Activated CD8-positive, alpha-beta memory T cell treated with anti-CD3 and anti-CD28 coated beads for 36 hours (primary cell): ENCODE measurements at regions not wholly inside any gene's neighbourhood (a gene's known extent, or its start where the extent isn't known, plus 50 kb on each side); places are given as distances from the start of the nearest gene placed in this dataset.

Experiments used
- CTCF ChIA-PET: fragments of 350-600 bp; sonication (Branson Sonifier 250); formaldehyde crosslinking; loops from one replicate; lab custom pipeline; 2021; ENCODE audit warnings: antibody characterized with exemption; lab: Charles Lee
- POLR2A ChIA-PET: fragments of 350-600 bp; sonication (Branson Sonifier 250); formaldehyde crosslinking; loops from one replicate; lab custom pipeline; 2021; ENCODE audit warnings: antibody characterized with exemption; lab: Charles Lee

DNA sequence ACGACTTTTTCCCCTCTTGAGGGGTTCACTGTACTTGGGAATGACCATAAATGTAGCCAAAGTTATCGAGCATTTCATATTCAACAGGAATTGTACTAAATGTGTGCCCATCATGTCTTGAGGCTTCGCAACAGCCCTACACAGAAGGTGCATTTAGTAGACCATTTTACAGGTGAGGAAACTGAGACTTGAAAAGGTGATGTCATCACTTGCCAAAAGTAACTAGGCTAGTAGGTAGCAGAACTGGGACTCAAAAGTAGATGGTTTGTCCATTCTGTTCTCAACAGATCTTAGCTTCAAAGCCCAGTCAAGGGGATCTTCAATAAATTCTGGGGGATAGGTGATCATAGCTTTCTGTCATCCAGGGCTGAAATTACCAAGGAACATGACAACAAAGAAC, 782.2 kb downstream of the MED13L start:
- ChIA-PET POLR2A (no interaction called here), CTCF (no interaction called here)

DNA sequence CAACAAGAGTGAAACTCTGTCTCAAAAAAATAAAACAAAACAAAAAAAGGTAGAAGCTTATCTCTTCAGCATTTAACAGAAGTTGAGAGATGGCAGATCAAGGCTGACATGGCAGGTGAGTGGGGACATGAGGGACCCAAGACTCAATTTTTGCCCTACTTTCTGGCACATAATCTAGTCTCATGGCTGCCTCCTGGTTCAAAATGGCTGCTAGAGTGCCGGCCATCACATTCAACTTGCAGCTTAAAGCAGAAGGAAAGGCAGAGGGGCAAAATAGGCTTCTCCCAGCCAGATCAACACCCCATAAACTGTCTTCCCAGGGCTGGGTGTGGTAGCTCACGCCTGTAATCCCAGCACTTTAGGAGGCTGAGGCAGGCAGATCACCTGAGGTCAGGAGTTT, 784.9 kb downstream of the MED13L start:
- CTCF ChIA-PET = no interaction called here
- POLR2A ChIA-PET = no interaction called here

DNA sequence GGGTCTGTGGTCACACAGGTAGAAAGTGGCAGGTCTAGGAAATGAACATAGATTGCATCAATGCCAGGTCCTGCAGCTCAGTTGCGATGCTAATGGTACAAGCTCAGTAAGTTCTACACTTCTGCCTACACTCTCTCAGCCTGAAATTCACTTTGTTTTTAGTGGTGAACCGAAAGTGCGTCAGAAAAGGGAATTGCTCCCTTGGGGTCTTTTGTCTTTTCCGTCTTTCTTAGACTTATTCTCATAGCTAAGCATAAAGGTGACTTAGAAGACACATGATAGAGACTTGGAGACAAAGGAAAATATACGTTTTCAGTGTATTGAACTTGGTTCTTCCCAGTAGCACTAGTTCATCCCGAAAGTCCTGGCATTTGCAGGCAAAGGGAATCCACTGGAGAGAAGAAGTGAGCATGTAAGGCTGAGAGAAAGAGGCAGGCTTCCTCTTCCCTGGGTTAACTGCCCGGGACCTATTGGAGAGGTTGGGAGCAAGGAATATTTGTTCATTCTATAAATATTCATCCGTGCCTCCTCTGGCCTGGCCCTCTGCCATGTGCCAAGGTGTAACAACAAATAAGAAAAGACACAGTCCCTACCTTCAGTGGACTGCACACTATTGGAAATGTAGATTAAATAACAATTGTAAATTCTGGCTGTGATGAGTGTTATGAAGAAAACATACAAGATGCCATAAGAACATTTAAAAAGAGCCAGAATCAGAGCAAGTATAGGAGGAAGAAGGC, 785.8 kb downstream of the MED13L start:
- ChIA-PET POLR2A (no interaction called here), CTCF (interaction anchor here (0.5 kb wide), 1 partner anchor 12 kb away, joined by 3 read pairs; no protein-coding TSS in a partner anchor)

DNA sequence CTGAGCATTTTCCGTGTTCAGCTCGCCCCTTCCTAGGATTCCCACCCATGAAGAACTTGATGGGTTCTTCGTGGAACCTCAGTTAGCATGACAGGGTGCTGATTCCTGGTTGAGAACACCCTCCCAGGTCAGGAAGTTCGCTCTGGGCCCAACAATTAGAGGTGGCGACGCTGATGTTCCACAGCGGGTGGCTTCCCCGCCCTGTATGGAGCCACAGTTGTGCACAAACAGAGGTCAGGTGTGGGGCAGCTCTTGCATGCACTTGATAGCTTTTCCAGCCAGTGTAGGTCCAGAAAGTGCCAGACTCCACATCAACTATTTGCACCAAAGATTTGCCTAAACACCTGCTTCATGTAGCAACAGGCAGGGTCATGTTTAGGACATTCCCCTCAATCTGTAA, 788.2 kb downstream of the MED13L start:
- ChIA-PET CTCF (no interaction called here), POLR2A (no interaction called here)

DNA sequence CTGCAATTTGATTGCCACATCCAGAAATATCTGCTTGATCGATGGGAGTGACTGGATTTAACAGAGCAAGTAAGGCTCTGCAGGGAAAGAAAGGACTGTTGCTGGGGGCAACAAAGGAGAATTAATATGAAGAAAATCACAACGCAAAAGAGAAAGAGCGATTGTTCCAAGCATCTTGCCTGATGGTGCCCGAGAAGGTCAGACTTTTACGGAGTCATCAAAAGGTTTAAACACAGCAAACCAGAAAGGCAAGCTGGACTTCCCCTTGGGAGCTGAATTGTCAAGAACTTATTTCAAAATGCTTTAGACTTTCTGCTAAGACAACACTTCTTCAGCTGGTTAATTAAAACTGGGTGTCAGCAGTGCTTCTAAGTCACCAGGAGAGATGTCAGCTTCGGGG, 791.5 kb downstream of the MED13L start:
- POLR2A ChIA-PET = no interaction called here

DNA sequence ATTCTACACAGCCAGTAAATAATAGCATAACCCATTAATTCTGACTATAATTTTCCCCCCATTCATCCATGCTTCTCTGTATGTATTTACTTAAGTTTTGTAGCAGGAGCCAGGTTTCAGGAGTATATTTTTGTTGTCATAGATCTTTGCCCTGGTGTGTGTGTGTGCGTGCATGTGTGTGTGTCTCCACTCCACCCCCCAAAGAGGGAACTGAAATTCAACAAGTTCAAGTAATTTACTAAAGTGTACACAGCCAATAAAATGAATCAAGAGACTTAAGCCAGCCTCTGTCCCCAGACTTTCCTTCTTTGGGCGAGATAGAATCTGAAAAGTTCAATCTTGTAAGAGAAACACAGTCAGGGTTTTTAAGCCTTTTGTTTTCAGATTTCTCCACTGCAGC, 792.0 kb downstream of the MED13L start:
- CTCF ChIA-PET = no interaction called here
- POLR2A ChIA-PET = no interaction called here

More for the DNA sequence above, 791.5 kb downstream of the MED13L start:
- CTCF ChIA-PET = no interaction called here

DNA sequence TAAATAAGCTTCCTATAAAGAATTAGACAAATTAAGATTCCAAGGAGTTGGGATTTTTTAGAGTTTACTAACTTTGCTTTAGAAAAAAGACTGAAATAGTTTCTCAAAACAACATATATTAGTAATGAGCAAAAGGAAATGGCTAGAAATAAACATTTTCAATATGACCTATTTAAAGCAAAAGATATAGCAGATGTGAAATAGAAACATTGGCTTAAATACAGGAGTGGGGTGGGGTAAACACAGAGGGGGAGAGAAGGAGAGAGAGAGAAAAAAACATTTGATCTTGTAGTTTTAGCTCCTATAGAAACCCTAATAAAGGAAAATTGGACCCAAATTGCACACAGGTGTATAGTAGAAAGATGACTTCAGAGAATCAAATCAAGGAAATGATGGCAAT, 794.5 kb downstream of the MED13L start:
- CTCF ChIA-PET = no interaction called here
- POLR2A ChIA-PET = no interaction called here

DNA sequence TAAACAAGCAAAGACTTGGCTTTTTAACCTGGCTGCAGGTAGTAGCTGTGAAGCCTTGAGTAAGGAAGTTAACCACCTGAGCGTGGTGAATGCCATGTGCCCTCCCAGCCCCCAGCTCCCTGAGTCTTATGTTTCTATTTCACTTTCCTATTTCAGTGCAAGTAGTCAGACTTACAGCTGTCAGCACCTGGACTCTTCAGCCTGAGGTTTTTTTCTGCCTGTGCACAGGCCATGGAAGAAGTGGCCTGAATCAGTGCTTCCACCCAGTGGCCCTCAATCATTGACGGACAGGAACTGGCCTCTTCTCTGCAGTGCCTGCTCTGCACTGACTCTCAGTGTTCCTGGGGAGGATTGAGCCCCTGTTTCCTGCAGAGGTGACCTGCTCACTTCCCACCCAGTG, 796.4 kb downstream of the MED13L start:
- ChIA-PET POLR2A (no interaction called here), CTCF (no interaction called here)

DNA sequence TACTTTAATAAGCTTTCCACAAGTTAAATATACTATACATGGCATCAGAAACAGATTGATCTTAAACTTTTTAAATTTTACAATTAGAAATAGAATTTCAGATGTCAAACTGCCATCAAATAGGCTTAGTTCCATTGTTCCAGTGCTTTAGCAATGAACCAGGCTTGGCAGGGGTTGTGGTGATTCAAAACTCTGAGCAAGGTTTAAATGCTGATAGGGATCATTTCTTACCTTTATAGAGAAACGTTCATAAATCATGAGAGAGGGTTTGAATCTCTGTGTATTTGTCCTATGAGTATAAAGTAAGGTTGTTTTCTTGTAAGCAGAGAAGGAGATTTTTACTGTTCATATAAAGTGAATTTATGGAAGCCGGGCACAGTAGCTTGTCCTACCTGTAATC, 794.5 kb upstream of the TBX3 start:
- CTCF ChIA-PET = no interaction called here
- POLR2A ChIA-PET = no interaction called here

DNA sequence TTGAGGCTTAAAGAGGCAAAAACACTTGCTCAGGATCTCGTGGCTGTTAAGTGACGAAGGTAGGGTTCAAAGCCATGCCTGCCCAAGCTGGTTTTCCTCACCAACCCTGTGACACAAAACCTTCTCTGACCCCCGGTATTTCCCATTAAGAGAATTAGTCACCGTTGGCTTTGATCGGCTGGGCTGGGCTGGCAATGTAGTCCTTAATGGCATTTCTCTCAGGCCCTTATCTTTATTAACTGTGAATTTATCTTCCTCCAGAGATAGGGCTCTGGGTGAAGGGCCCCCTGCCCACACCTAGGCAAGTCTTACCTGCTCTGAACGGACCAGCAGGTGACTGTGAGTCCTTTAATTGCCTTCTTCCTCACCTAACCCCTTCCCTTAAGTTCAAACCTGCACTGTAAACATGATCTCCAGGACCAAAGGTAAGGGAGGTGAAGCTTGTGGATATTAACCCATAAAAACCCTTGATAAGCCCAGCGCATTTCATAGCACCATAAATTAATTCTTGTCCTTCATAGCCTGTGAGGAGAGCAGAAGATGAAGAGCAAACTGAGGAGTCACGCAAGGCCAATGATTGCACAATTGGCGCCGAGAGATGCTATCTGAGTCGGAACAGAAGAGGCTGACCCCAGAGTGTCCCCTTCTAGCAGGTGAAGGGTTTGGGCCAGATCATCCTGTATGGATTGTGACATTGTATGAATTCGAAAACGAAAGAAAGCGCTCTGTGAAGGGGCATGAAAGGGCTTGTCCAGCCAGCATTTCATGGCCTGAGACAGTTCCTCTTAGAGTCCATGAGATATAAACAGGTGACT, 790.8 kb upstream of the TBX3 start:
- ChIA-PET CTCF (no interaction called here), POLR2A (no interaction called here)

DNA sequence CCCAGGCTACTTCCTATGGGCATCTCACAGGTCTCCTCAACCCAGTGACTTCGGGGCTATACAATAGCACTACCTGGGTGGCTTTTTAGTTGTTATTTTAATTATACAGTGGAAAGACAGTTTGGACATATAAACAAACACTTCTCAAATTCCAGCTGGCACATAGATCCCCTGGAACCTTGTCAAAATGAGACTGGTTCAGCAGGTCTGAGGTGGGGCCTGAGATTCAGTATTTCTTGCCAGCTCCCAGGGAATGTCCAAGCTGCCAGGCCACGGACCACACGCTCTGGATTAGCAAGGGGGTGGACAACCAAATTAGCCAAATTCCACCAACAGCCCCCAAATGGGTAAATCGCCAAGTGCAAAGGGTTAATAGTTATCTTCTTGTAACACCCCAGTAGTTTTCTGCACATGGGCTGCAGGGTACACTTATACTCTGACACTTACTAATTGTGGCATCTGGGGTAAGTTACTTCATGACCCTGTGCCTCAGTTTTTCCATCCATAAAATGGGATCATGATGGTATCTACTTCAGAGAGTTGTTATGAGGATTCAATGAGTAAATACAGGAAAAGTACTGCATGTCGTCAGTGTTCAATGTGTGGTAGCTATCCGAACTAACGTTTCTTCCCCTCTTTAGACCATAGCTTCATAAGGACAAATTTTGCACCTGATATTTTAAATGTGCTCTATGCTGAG, 789.4 kb upstream of the TBX3 start:
- ChIA-PET CTCF (no interaction called here), POLR2A (no interaction called here)

DNA sequence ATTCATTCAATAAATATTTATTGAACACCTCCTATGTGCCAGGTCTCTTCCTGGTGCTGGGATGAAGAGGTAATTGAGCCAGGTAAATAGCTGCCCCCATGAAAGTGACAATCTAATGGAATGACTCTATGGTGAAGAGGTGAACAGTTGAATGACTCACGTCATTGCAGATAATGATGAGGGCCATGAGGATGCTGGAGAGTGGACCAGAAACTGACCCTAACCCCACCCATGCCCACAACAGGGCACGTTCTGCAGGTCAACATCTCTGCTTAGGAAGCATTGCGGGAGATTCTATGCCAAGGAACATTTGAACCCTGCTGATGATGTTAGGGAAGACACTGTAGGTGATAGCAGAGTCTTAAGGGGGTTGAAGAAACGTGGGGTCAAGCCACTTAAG, 788.9 kb upstream of the TBX3 start:
- CTCF ChIA-PET = no interaction called here
- POLR2A ChIA-PET = no interaction called here

DNA sequence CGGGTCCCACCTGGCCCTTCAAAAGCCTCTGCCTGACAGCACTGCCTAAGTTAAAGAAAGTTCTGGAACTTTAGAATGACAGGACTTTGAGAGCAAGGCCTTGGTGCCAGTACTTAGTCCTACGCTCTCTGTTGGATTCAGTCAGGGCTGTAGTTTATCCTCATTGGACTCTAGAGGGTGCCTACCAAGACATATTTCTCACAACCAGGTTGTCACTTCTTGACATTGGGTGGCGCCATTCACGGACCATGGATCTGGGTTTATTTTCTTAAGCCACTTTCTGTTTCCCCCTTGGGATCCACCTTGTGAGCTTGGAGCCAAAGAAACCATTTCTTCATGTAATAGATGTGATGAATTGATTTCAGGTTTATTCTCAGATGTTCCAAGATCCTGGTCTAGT, 787.0 kb upstream of the TBX3 start:
- ChIA-PET POLR2A (no interaction called here), CTCF (no interaction called here)

DNA sequence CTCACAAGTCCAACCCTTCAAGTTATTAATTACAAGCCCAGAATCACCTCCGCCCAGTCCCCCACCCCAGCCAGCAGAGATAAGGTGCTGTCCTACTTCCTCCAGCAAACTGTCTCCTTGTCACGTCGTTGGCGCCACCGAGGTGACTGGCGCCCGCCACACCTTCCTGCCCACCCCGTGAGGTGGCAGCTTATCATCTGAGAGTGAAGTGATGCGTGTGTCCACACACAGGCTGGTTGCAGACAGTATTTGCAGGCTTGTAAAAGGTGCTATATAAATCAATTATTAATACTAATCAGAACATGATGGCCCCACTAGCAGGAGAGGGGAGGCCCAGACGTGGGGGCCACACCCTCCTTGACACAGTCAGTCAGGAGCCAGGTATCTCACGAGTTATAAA, 786.6 kb upstream of the TBX3 start:
- ChIA-PET POLR2A (no interaction called here), CTCF (no interaction called here)

DNA sequence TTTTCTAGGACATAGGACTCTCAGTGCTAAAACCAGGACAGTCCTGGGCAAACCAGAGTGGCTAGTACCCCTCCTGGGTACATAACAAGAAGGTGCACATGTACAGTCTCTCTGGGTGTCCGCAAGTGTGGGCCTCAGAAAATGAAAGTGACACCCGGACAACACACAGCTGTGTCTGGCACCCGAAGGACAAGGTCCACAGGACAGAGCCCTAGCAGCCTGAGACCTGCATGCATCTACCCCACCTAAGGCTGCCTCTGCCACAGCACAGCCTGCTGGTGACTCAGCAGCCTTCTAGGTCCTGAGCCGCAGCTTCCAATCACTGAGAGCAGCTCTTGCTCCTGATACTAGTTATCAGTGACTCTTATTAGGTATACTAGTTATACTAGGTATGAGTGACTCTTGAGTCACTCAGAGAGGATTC, 784.1 kb upstream of the TBX3 start:
- POLR2A ChIA-PET = no interaction called here
- CTCF ChIA-PET = no interaction called here

DNA sequence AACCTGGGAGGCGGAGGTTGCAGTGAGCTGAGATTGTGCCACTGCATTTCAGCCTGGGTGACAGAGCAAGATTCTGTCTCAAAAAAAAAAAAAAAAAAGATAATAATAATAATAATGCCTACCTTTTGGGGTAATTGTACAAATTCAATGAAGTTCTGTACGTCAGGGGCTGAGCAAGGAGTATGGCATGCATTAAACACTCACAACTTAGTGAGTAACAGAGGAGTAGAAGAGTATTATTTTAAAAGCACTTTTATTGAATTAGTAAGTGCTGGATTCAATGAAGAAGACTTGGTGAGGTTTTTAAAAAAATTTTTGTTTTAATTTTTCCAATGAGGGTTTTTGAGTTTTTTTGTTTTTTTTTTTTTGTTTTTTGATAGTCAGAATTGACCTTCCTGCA, 783.6 kb upstream of the TBX3 start:
- ChIA-PET CTCF (no interaction called here), POLR2A (no interaction called here)

DNA sequence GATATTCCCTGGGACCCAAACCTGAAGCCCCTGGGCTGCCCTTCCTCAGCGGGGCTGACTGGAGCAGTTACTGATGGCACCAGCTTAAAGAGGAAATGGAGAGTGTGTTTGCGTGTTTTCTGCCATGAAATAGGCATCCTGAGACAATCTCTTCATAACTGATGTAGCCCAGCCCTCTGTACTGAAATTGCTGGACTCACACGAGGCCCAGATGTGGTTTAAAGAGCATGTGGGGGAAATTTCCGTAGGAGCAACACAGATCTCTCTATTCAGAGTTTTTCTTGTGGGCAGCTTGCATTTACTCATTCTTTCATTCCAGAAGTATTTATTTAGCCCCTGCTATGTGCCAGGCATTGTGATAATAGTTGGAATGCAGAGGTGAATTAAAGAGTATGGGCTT, 782.1 kb upstream of the TBX3 start:
- ChIA-PET CTCF (no interaction called here), POLR2A (no interaction called here)

DNA sequence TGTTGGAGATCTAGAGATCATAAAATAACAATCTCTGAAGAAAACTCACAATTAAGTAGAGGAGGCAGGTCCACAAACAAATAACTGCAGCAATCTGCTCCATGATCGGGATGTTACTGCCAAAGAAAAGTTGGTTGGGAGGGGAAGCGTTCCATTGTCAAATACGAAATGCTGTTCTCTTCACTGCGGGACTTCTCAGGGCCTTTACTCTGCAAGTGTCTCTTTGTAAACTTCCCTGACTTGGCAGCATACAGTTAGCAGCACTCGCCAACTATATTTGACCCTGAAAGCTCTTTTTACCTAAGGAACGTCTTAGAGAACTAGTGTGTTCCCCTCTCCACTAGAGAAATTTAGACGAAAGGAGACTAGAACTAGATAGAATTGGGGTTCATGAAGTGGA, 780.7 kb upstream of the TBX3 start:
- CTCF ChIA-PET = no interaction called here
- POLR2A ChIA-PET = no interaction called here

DNA sequence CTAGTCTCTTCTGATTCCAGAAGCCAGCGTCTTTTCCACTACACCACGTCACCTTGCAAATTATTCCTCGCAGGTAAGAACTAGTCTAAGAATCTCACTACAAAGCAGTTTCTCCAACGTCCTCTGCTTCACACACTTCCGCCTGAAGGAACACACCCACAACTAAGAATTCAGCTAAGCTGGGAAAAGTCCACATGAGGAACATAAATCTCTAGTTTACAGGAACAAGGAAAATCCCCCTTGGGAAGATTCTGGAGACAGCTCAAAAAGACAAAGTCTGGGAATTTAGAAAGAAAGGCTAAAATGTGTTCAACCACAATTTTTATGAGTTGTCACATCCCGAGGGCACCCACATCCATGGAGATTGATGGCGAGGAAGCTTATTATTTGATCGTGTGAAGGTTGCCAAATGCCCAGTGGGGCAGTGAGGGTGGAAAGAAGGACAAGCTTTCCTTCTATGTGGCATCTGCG, 780.2 kb upstream of the TBX3 start:
- POLR2A ChIA-PET = no interaction called here
- CTCF ChIA-PET = no interaction called here

DNA sequence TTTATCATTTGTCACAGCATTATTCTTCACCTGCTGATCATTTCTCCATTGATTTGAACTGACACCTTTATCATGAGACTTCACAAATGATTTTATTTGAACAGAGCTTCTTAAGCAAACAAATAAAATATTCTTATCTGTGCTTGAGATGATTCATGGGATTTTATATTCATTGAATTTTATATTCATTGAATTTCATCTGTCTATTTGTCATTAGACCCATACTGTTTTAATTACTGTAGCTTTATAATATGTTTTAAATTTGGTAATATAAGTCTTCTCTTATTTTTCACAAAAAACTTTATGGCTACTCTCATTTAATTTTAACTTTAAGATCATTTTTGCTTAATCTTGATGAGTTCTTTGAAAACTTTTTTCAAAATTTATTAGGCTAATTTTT, 777.4 kb upstream of the TBX3 start:
- CTCF ChIA-PET = no interaction called here
- POLR2A ChIA-PET = no interaction called here

DNA sequence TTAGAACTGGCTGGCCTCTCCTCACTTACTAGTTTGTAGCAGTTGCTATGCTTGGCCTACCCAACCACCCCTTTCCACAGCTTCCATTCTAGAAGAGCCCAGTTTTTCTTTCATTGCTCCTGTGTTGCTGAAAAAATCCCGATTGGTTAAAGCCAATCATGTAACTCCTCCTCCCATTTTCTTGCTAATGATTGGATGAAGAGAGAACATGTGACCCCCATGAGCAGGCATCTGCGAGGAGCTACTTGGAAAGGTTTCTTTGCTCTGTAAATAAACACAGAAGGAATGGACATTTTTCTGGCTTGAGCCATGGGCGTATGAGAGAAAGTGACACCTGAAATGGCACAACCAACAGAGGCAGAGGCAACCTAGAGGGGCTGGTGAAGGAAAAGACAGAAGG, 773.8 kb upstream of the TBX3 start:
- ChIA-PET CTCF (no interaction called here), POLR2A (no interaction called here)
